IMR-90 (cell line): ENCODE measurements at regions not wholly inside any gene's neighbourhood (a gene's known extent, or its start where the extent isn't known, plus 50 kb on each side); places are given as distances from the start of the nearest gene placed in this dataset.

Experiments used
- ATAC-seq: fragments of 200-7000 bp; cut with Tn5 transposase; 2 replicates; pipeline ENCODE4 v1.9.1; 2020; ENCODE audit warnings: low read depth, mild to moderate bottlenecking, moderate library complexity
- BruUV-seq: library from RNA; stranded (reverse); fragments of 400-500 nt; replicated peaks from 2 replicates; lab custom pipeline; 2021; lab: Mats Ljungman, UMichigan
- CTCF ChIA-PET: fragments of 300-600 bp; formaldehyde crosslinking; extraction: SDS; loops from one replicate; lab custom pipeline; 2021; ENCODE audit warnings: antibody characterized with exemption; lab: Yijun Ruan, JAX
- POLR2A ChIA-PET: fragments of 300-600 bp; sonication (Branson Sonifier 250); formaldehyde crosslinking; loops from one replicate; lab custom pipeline; 2022; ENCODE audit warnings: antibody characterized with exemption; ENCODE audit not compliant: unreplicated experiment; lab: Charles Lee
- DNase-seq: peaks from one replicate; pipeline ENCODE4 v3.0.0; 2013
- H2AFZ ChIP-seq: replicated peaks from 2 replicates; pipeline ENCODE3; 2013; ENCODE audit warnings: low read length, mild to moderate bottlenecking; ENCODE audit not compliant: poor library complexity
- H2AK5ac ChIP-seq: 2 replicates; pipeline ENCODE4 v1.6.1; 2013; ENCODE audit warnings: low read depth, low read length, inconsistent platforms
- H2AK9ac ChIP-seq: replicated peaks from 2 replicates; pipeline ENCODE3; 2013; ENCODE audit warnings: mild to moderate bottlenecking, low read depth, low read length, moderate library complexity; ENCODE audit not compliant: poor library complexity
- H2BK120ac ChIP-seq: 2 replicates; pipeline ENCODE4 v1.6.1; 2013; ENCODE audit warnings: low read depth, low read length, inconsistent platforms
- H2BK15ac ChIP-seq: 3 replicates; pipeline ENCODE4 v1.6.1; 2013; ENCODE audit warnings: low read depth, low read length, inconsistent platforms
- H2BK20ac ChIP-seq: 2 replicates; pipeline ENCODE4 v1.6.1; 2013; ENCODE audit warnings: low read depth, mild to moderate bottlenecking, inconsistent platforms, low read length, moderate library complexity
- H2BK5ac ChIP-seq: 2 replicates; pipeline ENCODE4 v1.6.1; 2013; ENCODE audit warnings: mild to moderate bottlenecking, low read depth, low read length, inconsistent platforms; ENCODE audit not compliant: poor library complexity, severe bottlenecking
- H3K14ac ChIP-seq: replicated peaks from 2 replicates; pipeline ENCODE4 v1.6.1; 2013; ENCODE audit warnings: low read depth, low read length, inconsistent platforms
- H3K18ac ChIP-seq: 2 replicates; pipeline ENCODE4 v1.6.1; 2013; ENCODE audit warnings: low read depth, low read length, control low read depth
- H3K23ac ChIP-seq: 2 replicates; pipeline ENCODE4 v1.6.1; 2013; ENCODE audit warnings: low read depth, low read length, inconsistent platforms
- H3K27ac ChIP-seq: 2 replicates; pipeline ENCODE4 v1.5.1; 2013; ENCODE audit warnings: mild to moderate bottlenecking, control low read depth, low read length; ENCODE audit not compliant: insufficient read depth
- H3K27me3 ChIP-seq: 2 replicates; pipeline ENCODE4 v1.6.1; 2013; ENCODE audit warnings: low read length; ENCODE audit not compliant: control insufficient read depth, insufficient read depth
- H3K36me3 ChIP-seq: 2 replicates; pipeline ENCODE4 v1.6.1; 2013; ENCODE audit warnings: low read length, mixed read lengths; ENCODE audit not compliant: control insufficient read depth, insufficient read depth
- H3K4ac ChIP-seq: 2 replicates; pipeline ENCODE4 v1.6.1; 2013; ENCODE audit warnings: low read depth, low read length, inconsistent platforms
- H3K4me1 ChIP-seq: 2 replicates; pipeline ENCODE4 v1.6.1; 2013; ENCODE audit warnings: low read length, mixed read lengths; ENCODE audit not compliant: control insufficient read depth, insufficient read depth
- H3K4me2 ChIP-seq: 2 replicates; pipeline ENCODE4 v1.6.1; 2013; ENCODE audit warnings: low read depth, mild to moderate bottlenecking, control low read depth, low read length, moderate library complexity
- H3K4me3 ChIP-seq: 2 replicates; pipeline ENCODE4 v1.5.1; 2013; ENCODE audit warnings: low read depth, mild to moderate bottlenecking, control low read depth, low read length, moderate library complexity; ENCODE audit not compliant: insufficient read depth
- H3K56ac ChIP-seq: 2 replicates; pipeline ENCODE4 v1.6.1; 2013; ENCODE audit warnings: low read length, inconsistent platforms; ENCODE audit not compliant: insufficient read depth; ENCODE audit errors: extremely low read depth
- H3K79me1 ChIP-seq, 2 experiments: 2 replicates each; pipeline ENCODE4 v1.6.1; 2013; ENCODE audit warnings: low read length in 2 of 2, inconsistent platforms in 1 of 2, low read depth in 1 of 2
- H3K9ac ChIP-seq: 2 replicates; pipeline ENCODE4 v1.6.1; 2013; ENCODE audit warnings: low read depth, low read length, control low read depth
- H3K9me1 ChIP-seq: 2 replicates; pipeline ENCODE4 v1.6.1; 2013; ENCODE audit warnings: low read length, inconsistent platforms; ENCODE audit not compliant: insufficient read depth
- H3K9me3 ChIP-seq: 2 replicates; pipeline ENCODE4 v1.6.1; 2013; ENCODE audit warnings: low read length; ENCODE audit not compliant: control insufficient read depth, insufficient read depth
- H4K20me1 ChIP-seq: 2 replicates; pipeline ENCODE4 v1.6.1; 2013; ENCODE audit warnings: low read length, inconsistent platforms; ENCODE audit not compliant: insufficient read depth
- H4K5ac ChIP-seq: 2 replicates; pipeline ENCODE4 v1.6.1; 2013; ENCODE audit warnings: mild to moderate bottlenecking, low read depth, low read length, control low read depth
- H4K8ac ChIP-seq, 2 experiments: 2 replicates each; pipeline ENCODE4 v1.6.1; 2013; ENCODE audit warnings: low read depth in 2 of 2, low read length in 2 of 2, control low read depth in 1 of 2, inconsistent platforms in 1 of 2
- H4K91ac ChIP-seq: 2 replicates; pipeline ENCODE4 v1.6.1; 2013; ENCODE audit warnings: low read depth, low read length, inconsistent platforms; ENCODE audit not compliant: insufficient read depth
- BHLHE40 ChIP-seq: fragments of 150-350 bp; IDR thresholded peaks from 2 replicates; pipeline ENCODE4 v1.6.1; 2016; ENCODE audit warnings: mild to moderate bottlenecking, low read depth, low read length
- CEBPB ChIP-seq: IDR thresholded peaks from 2 replicates; pipeline ENCODE4 v1.6.1; 2012; ENCODE audit warnings: low read depth, low read length, improper control_type of control experiment
- CTCF ChIP-seq: conservative IDR thresholded peaks from 2 replicates; pipeline ENCODE4 v1.5.1; 2012; ENCODE audit warnings: mild to moderate bottlenecking, low read depth, low read length, improper control_type of control experiment
- MAFK ChIP-seq: IDR thresholded peaks from 2 replicates; pipeline ENCODE4 v1.6.1; 2012; ENCODE audit warnings: low read depth, low read length, improper control_type of control experiment
- MAZ ChIP-seq: IDR thresholded peaks from 2 replicates; pipeline ENCODE4 v1.6.1; 2012; ENCODE audit warnings: low read depth, mild to moderate bottlenecking, low read length, improper control_type of control experiment, moderate library complexity, borderline replicate concordance
- MXI1 ChIP-seq: IDR thresholded peaks from 2 replicates; pipeline ENCODE4 v1.6.1; 2012; ENCODE audit warnings: low read depth, mild to moderate bottlenecking, low read length, moderate library complexity, borderline replicate concordance
- NFE2L2 ChIP-seq: fragments of 150-350 bp; IDR thresholded peaks from 2 replicates; pipeline ENCODE4 v1.6.1; 2016; ENCODE audit warnings: low read depth, mild to moderate bottlenecking, low read length
- POLR2A ChIP-seq: IDR thresholded peaks from 2 replicates; pipeline ENCODE4 v1.6.1; 2012; ENCODE audit warnings: mild to moderate bottlenecking, low read depth, low read length
- RAD21 ChIP-seq: IDR thresholded peaks from 2 replicates; pipeline ENCODE4 v1.6.1; 2012; ENCODE audit warnings: low read length, improper control_type of control experiment
- RCOR1 ChIP-seq: IDR thresholded peaks from 2 replicates; pipeline ENCODE4 v1.6.1; 2012; ENCODE audit warnings: mild to moderate bottlenecking, low read length, improper control_type of control experiment; ENCODE audit not compliant: insufficient replicate concordance
- RFX5 ChIP-seq: IDR thresholded peaks from 2 replicates; pipeline ENCODE4 v1.8.0; 2012; ENCODE audit warnings: low read depth, mild to moderate bottlenecking, low read length, moderate library complexity
- SMC3 ChIP-seq: fragments of 150-350 bp; IDR thresholded peaks from 2 replicates; pipeline ENCODE4 v1.6.1; 2016; ENCODE audit warnings: low read depth, mild to moderate bottlenecking, antibody characterized with exemption, low read length, moderate library complexity
- USF2 ChIP-seq: fragments of 150-350 bp; IDR thresholded peaks from 2 replicates; pipeline ENCODE4 v1.6.1; 2017; ENCODE audit warnings: mild to moderate bottlenecking, antibody characterized with exemption, low read length, low read depth
- WGBS, 2 experiments: methylation state at CpG; one replicate each; pipeline versions ENCODE4 v1.1.5 to v1.1.7; 2013; ENCODE audit warnings: missing lambda C conversion rate in 2 of 2; ENCODE audit not compliant: insufficient read length in 1 of 2; ENCODE audit errors: extremely low coverage in 2 of 2; 5-methylcytosine and 5-hydroxymethylcytosine counted together
- dilution Hi-C: fragments of 300-500 bp; cut with HindIII; formaldehyde crosslinking; loops from one replicate; pipeline ENCODE4 v1.14.3; 2018; ENCODE audit warnings: low sequenced_read_pairs; ENCODE audit not compliant: unreplicated experiment
- in situ Hi-C: fragments of 300-500 bp; cut with MboI; formaldehyde crosslinking; loops from 3 replicates; pipeline ENCODE4 v1.14.3; 2019; ENCODE audit warnings: low sequenced_read_pairs, inconsistent platforms, mixed read lengths
- intact Hi-C: fragments of 100-400 bp; cut with micrococcal nuclease; formaldehyde crosslinking; loops from 2 replicates; pipeline ENCODE4 v1.10.0; 2022

- Histone ChIP-seq H3K14ac (no peak overlapping the region), H2BK5ac (no peak overlapping the region), H3K79me1 (no peaks in the 10 kb centered on the region), H3K27ac (no peak overlapping the region), H4K5ac (no peak overlapping the region), H3K9me1 (no peaks in the 10 kb centered on the region), H3K23ac (no peak overlapping the region), H3K27me3 (peaks cover 38% of the 10 kb centered on the region), H2AK5ac (no peak overlapping the region), H2AFZ (no peak overlapping the region), H4K8ac (no peak overlapping the region), H3K18ac (no peak overlapping the region), H3K36me3 (no peaks in the 10 kb centered on the region), H2BK120ac (no peak overlapping the region), H4K91ac (no peak overlapping the region), H2BK20ac (no peak overlapping the region), H3K4me1 (no peaks in the 10 kb centered on the region), H3K56ac (no peak overlapping the region), H3K4me2 (no peak overlapping the region), H3K4me3 (no peak overlapping the region), H2BK15ac (no peak overlapping the region), H3K4ac (no peak overlapping the region), H3K9ac (no peak overlapping the region), H3K9me3 (no peaks in the 10 kb centered on the region), H2AK9ac (no peak overlapping the region), H4K20me1 (no peaks in the 10 kb centered on the region)
- ATAC-seq (no peak), DNase-seq (no peak)
- intact Hi-C loops = no loop called here
- in situ Hi-C loops = no loop called here
- no peak for TF ChIP-seq SMC3
- TF ChIP-seq RFX5 = no peak
- TF ChIP-seq NFE2L2 = no peak
- no peak for TF ChIP-seq BHLHE40
- TF ChIP-seq RAD21 = no peak
- TF ChIP-seq MAZ = no peak
- no peak for TF ChIP-seq CTCF
- TF ChIP-seq MAFK = no peak
- no peak for TF ChIP-seq POLR2A
- TF ChIP-seq MXI1 = no peak
- TF ChIP-seq CEBPB = no peak
- TF ChIP-seq USF2 = no peak
- no peak for TF ChIP-seq RCOR1
- POLR2A ChIA-PET = no interaction called here
- BruUV-seq = no TSS peak
- WGBS, 2 experiments = no CpG with 5 or more reads among the region's 1 CpG
- CTCF ChIA-PET = interaction anchor here (0.7 to 1.0 kb wide), 3 partner anchors 13 to 84 kb away, joined by 3 to 6 read pairs (median 4); no protein-coding TSS in a partner anchor
- dilution Hi-C loops = no loop called here
Observed at GRCh38 chr2:64246962-64247361, 102.7 kb upstream of the PELI1 start.
